DND-41 (cell line): ENCODE measurements at regions not wholly inside any gene's neighbourhood (a gene's known extent, or its start where the extent isn't known, plus 50 kb on each side); places are given as distances from the start of the nearest gene placed in this dataset.

Source experiments
- ATAC-seq: fragments of 200-7000 bp; cut with Tn5 transposase; 3 replicates; pipeline ENCODE4 v1.9.1; 2021; ENCODE audit warnings: low read depth; ENCODE audit not compliant: insufficient read depth
- DNase-seq: peaks from one replicate; pipeline ENCODE4 v3.0.0-alpha.2; 2020
- H2AFZ ChIP-seq: 2 replicates; pipeline ENCODE4 v1.6.0; 2012; ENCODE audit warnings: low read depth, low read length
- H3K27ac ChIP-seq: 2 replicates; pipeline ENCODE4 v1.5.1; 2012; ENCODE audit warnings: low read length, inconsistent platforms
- H3K27me3 ChIP-seq: fragments of 200-600 bp; sonication (generic); 2 replicates; pipeline ENCODE4 v1.6.0; 2012; ENCODE audit warnings: low read length, mild to moderate bottlenecking, inconsistent platforms; ENCODE audit not compliant: insufficient read depth, poor library complexity
- H3K36me3 ChIP-seq: 2 replicates; pipeline ENCODE4 v1.5.1; 2012; ENCODE audit warnings: low read length, inconsistent platforms; ENCODE audit not compliant: insufficient read depth
- H3K4me1 ChIP-seq: 2 replicates; pipeline ENCODE4 v1.5.1; 2012; ENCODE audit warnings: mild to moderate bottlenecking, low read length; ENCODE audit not compliant: insufficient read depth
- H3K4me2 ChIP-seq: 2 replicates; pipeline ENCODE4 v1.6.0; 2012; ENCODE audit warnings: mild to moderate bottlenecking, moderate library complexity, low read length, inconsistent platforms; ENCODE audit not compliant: insufficient read depth
- H3K4me3 ChIP-seq, 2 experiments: fragments of 200-600 bp in 1 of 2; shearing (Covaris generic) in 1 of 2; 2 replicates each; pipeline ENCODE4 v1.5.1; 2012 to 2016; ENCODE audit warnings: inconsistent platforms in 2 of 2, low read length in 2 of 2, mild to moderate bottlenecking in 2 of 2, low read depth in 1 of 2, moderate library complexity in 1 of 2
- H3K79me2 ChIP-seq: 2 replicates; pipeline ENCODE4 v1.6.0; 2012; ENCODE audit warnings: low read length, inconsistent platforms; ENCODE audit not compliant: insufficient read depth
- H3K9ac ChIP-seq: 2 replicates; pipeline ENCODE4 v1.6.0; 2012; ENCODE audit warnings: low read depth, mild to moderate bottlenecking, inconsistent platforms, low read length, moderate library complexity
- H3K9me3 ChIP-seq: 2 replicates; pipeline ENCODE4 v1.5.1; 2012; ENCODE audit warnings: low read length, moderate library complexity, mild to moderate bottlenecking, inconsistent platforms; ENCODE audit not compliant: insufficient read depth, severe bottlenecking
- H4K20me1 ChIP-seq: 2 replicates; pipeline ENCODE4 v1.6.0; 2012; ENCODE audit warnings: low read length; ENCODE audit not compliant: insufficient read depth
- CTCF ChIP-seq: IDR thresholded peaks from 2 replicates; pipeline ENCODE4 v1.5.1; 2012; ENCODE audit warnings: borderline replicate concordance, low read length, moderate library complexity, mild to moderate bottlenecking; ENCODE audit not compliant: poor library complexity, severe bottlenecking; ENCODE audit errors: extremely low read depth
- EZH2 ChIP-seq: IDR thresholded peaks from 3 replicates; pipeline ENCODE4 v1.6.1; 2012; ENCODE audit warnings: borderline replicate concordance, low read depth, mild to moderate bottlenecking, moderate library complexity, low read length, inconsistent platforms; ENCODE audit not compliant: severe bottlenecking

- no peak overlapping the region for H2AFZ ChIP-seq
- no peaks in the 10 kb centered on the region for H3K27me3 ChIP-seq
- DNase-seq = no peak
- peaks cover 17% of the 10 kb centered on the region for H3K4me1 ChIP-seq
- H3K36me3 ChIP-seq = no peaks in the 10 kb centered on the region
- no peak overlapping the region for H3K27ac ChIP-seq
- H3K4me3 ChIP-seq = no peak overlapping the region
- H3K4me2 ChIP-seq = no peak overlapping the region
- no peak for TF ChIP-seq EZH2
- no peak for TF ChIP-seq CTCF
- no peaks in the 10 kb centered on the region for H4K20me1 ChIP-seq
- H3K9me3 ChIP-seq = no peaks in the 10 kb centered on the region
- H3K9ac ChIP-seq = no peak overlapping the region
- no peaks in the 10 kb centered on the region for H3K79me2 ChIP-seq
- no peak for ATAC-seq
Observed at GRCh38 chr2:147621656-147622197, 223.1 kb upstream of the ACVR2A start.

GRCh38 chr2:147619808-147620207 is 225.0 kb upstream of the ACVR2A start:
- DNase-seq = no peak
- TF ChIP-seq EZH2 (no peak), CTCF (no peak)
- H2AFZ ChIP-seq = peak overlapping the region; percentile 14; the same call in 1 of the 2 replicates
- no peak overlapping the region for H3K4me3 ChIP-seq
- H3K27me3 ChIP-seq = no peaks in the 10 kb centered on the region
- H3K9ac ChIP-seq = no peak overlapping the region
- H4K20me1 ChIP-seq = no peaks in the 10 kb centered on the region
- H3K4me1 ChIP-seq = peaks cover 17% of the 10 kb centered on the region
- H3K27ac ChIP-seq = no peak overlapping the region
- ATAC-seq = no peak
- H3K36me3 ChIP-seq = no peaks in the 10 kb centered on the region
- H3K9me3 ChIP-seq = no peaks in the 10 kb centered on the region
- H3K79me2 ChIP-seq = no peaks in the 10 kb centered on the region
- no peak overlapping the region for H3K4me2 ChIP-seq

GRCh38 chr2:147615726-147616125 is 229.1 kb upstream of the ACVR2A start:
- Histone ChIP-seq H2AFZ (no peak overlapping the region), H3K9me3 (no peaks in the 10 kb centered on the region), H3K9ac (no peak overlapping the region), H3K79me2 (no peaks in the 10 kb centered on the region), H3K27me3 (no peaks in the 10 kb centered on the region), H3K27ac (no peak overlapping the region), H3K4me3 (no peak overlapping the region), H3K36me3 (no peaks in the 10 kb centered on the region), H4K20me1 (no peaks in the 10 kb centered on the region), H3K4me1 (no peaks in the 10 kb centered on the region), H3K4me2 (no peak overlapping the region)
- DNase-seq = no peak
- ATAC-seq = no peak
- TF ChIP-seq CTCF (no peak), EZH2 (no peak)
